Ovary (tissue), 7 donors: ENCODE measurements at regions not wholly inside any gene's neighbourhood (a gene's known extent, or its start where the extent isn't known, plus 50 kb on each side); places are given as distances from the start of the nearest gene placed in this dataset.

Experiments
- DNase-seq, 5 donors: peaks; one replicate each; pipeline ENCODE4 v3.0.0-alpha.2; 2019 to 2020
- H3K27ac ChIP-seq, 2 donors: fragments of 200-600 bp; one replicate each; pipeline versions ENCODE4 v1.5.1 to v1.8.0; 2019 to 2022
- H3K27me3 ChIP-seq: fragments of 200-600 bp; one replicate; pipeline ENCODE4 v1.8.0; 2022
- H3K36me3 ChIP-seq: fragments of 200-600 bp; sonication (generic); one replicate; pipeline ENCODE4 v1.5.1; 2019
- H3K4me1 ChIP-seq: one replicate; pipeline ENCODE4 v1.8.1; 2013; ENCODE audit warnings: mild to moderate bottlenecking, moderate library complexity; ENCODE audit not compliant: insufficient read depth
- H3K4me3 ChIP-seq: fragments of 200-600 bp; sonication (generic); one replicate; pipeline ENCODE4 v1.5.1; 2017
- H3K9me3 ChIP-seq, 2 donors: fragments of 200-600 bp in 1 of 2; sonication (generic) in 1 of 2; one replicate each; pipeline versions ENCODE4 v1.5.1 to v1.8.1; 2013 to 2019; ENCODE audit warnings: mild to moderate bottlenecking in 1 of 2, moderate library complexity in 1 of 2
- CTCF ChIP-seq, 3 donors: fragments of 450-650 bp in 2 of 3; fragments of 200-600 bp in 1 of 3; IDR thresholded peaks; one replicate each; pipeline versions ENCODE4 v1.5.1 to v1.8.0; 2016 to 2022; ENCODE audit warnings: antibody characterized with exemption in 3 of 3, mild to moderate bottlenecking in 1 of 3
- EP300 ChIP-seq: sonication (generic); formaldehyde crosslinking; IDR thresholded peaks from one replicate; pipeline ENCODE4 v1.6.1; 2017; ENCODE audit warnings: antibody characterized with exemption
- POLR2A ChIP-seq: fragments of 450-650 bp; IDR thresholded peaks from one replicate; pipeline ENCODE4 v1.6.1; 2017; ENCODE audit warnings: antibody characterized with exemption, mild to moderate bottlenecking, moderate library complexity
- WGBS, 3 donors: extraction: QIAGEN DNeasy Blood & Tissue Kit in 1 of 3; methylation state at CpG; one replicate each; pipeline versions ENCODE4 v1.1.5 to v1.1.7; 2013 to 2017; 5-methylcytosine and 5-hydroxymethylcytosine counted together
- intact Hi-C, 4 donors: fragments of 100-400 bp; cut with DNase I; formaldehyde crosslinking; loops; one replicate each; pipeline versions ENCODE4 v1.11.0 to v1.15.1; 2022 to 2023
- donor health status: DM: no; HTN: no; CAD: no; lungs with moderate emphysema.
- donor health status: DM: no; HTN: no; CAD: no.
- donor health status: Bipolar disorder and iron deficiency.
- donor health status: DM: no; HTN: no; CAD: no.
- donor health status: DM: yes; HTN: yes; CAD: no.

- no peak for DNase-seq
- 60 to 69% (median 68%) methylated on average over 2 of the region's 2 CpGs for WGBS, 3 donors
- H3K27ac ChIP-seq: no peak overlapping the region
- no peaks in the 10 kb centered on the region for H3K27me3 ChIP-seq
- H3K36me3 ChIP-seq: no peaks in the 10 kb centered on the region
- no peaks in the 10 kb centered on the region for H3K9me3 ChIP-seq
- H3K4me1 ChIP-seq: no peaks in the 10 kb centered on the region
- TF ChIP-seq POLR2A (no peak), EP300 (no peak), CTCF (IDR thresholded peaks at IDR 0.05) (no peak)
- intact Hi-C loops: no loop called here
- H3K4me3 ChIP-seq: no peak overlapping the region
These were observed 329.8 kb upstream of the FOXG1 start for GRCh38 chr14:28436821-28437220.

GRCh38 chr14:28461389-28461788 lies 305.2 kb upstream of the FOXG1 start:
- 58 to 65% (median 63%) methylated on average over 7 of the region's 7 CpGs for WGBS, 3 donors
- TF ChIP-seq POLR2A: no peak
- no peak for TF ChIP-seq CTCF (IDR thresholded peaks at IDR 0.05)

GRCh38 chr14:28467611-28468010 lies 299.0 kb upstream of the FOXG1 start:
- 89 to 94% (median 90%) methylated on average over 4 of the region's 4 CpGs for WGBS, 3 donors
- H3K36me3 ChIP-seq: no peaks in the 10 kb centered on the region
- intact Hi-C loops: no loop called here

More at GRCh38 chr14:28461389-28461788, 305.2 kb upstream of the FOXG1 start:
- H3K36me3 ChIP-seq: no peaks in the 10 kb centered on the region
- H3K27ac ChIP-seq: no peak overlapping the region
- H3K27me3 ChIP-seq: no peaks in the 10 kb centered on the region
- intact Hi-C loops: no loop called here
- H3K4me3 ChIP-seq: no peak overlapping the region
- DNase-seq: no peak
- no peaks in the 10 kb centered on the region for H3K4me1 ChIP-seq
- no peaks in the 10 kb centered on the region for H3K9me3 ChIP-seq

GRCh38 chr14:28468191-28469151 lies 298.1 kb upstream of the FOXG1 start:
- DNase-seq: no peak
- Histone ChIP-seq H3K27me3 (no peaks in the 10 kb centered on the region), H3K9me3 (no peaks in the 10 kb centered on the region), H3K4me1 (no peaks in the 10 kb centered on the region), H3K27ac (no peak overlapping the region), H3K4me3 (no peak overlapping the region), H3K36me3 (no peaks in the 10 kb centered on the region)
- no peak for TF ChIP-seq EP300
- no peak for TF ChIP-seq POLR2A
- no peak for TF ChIP-seq CTCF (IDR thresholded peaks at IDR 0.05)
- intact Hi-C loops: no loop called here
- 27 to 48% (median 41%) methylated on average over 2 of the region's 2 CpGs for WGBS, 3 donors

More at GRCh38 chr14:28467611-28468010, 299.0 kb upstream of the FOXG1 start:
- no peak overlapping the region for H3K27ac ChIP-seq
- no peak for TF ChIP-seq CTCF (IDR thresholded peaks at IDR 0.05)
- no peak for TF ChIP-seq EP300
- TF ChIP-seq POLR2A: no peak
- no peaks in the 10 kb centered on the region for H3K9me3 ChIP-seq
- no peak overlapping the region for H3K4me3 ChIP-seq
- no peaks in the 10 kb centered on the region for H3K27me3 ChIP-seq
- no peaks in the 10 kb centered on the region for H3K4me1 ChIP-seq
- DNase-seq: no peak
